ENCODE measurements at regions not wholly inside any gene's neighbourhood (a gene's known extent, or its start where the extent isn't known, plus 50 kb on each side); places are given as distances from the start of the nearest gene placed in this dataset.

DNA sequence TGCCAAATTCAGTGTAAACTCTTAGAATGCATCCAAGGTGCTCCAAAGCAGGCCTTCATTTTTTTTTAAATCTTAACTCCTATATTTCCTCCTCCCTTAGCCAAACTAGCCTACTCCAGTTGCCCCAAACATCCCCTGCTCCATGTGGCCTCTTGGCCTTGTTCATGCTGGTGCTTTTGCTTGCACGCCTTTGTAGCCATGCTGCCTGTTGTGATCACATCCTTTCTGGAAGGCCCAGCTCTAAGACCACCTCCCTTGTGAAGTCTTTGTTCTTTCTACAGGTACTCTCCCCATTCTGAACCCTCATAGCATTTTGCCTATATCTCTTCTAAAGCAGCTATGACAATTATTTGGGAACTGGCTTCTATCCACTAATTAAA is 375.3 kb upstream of the NFE2L3 start:
- intact Hi-C loops (cut with micrococcal nuclease), result no loop called here
- Histone ChIP-seq H3K9me3 (replicated peaks) (no peaks in the 10 kb centered on the region), H3K27me3 (ENCODE audit: low read depth) (no peaks in the 10 kb centered on the region), H3K36me3 (no peaks in the 10 kb centered on the region), H3K4me1 (no peaks in the 10 kb centered on the region), H3K4me3 (no peak overlapping the region), H3K27ac (replicated peaks) (peak overlapping the region; percentile 36)
- DNase-seq, result no peak
- TF ChIP-seq, protein P1, sequence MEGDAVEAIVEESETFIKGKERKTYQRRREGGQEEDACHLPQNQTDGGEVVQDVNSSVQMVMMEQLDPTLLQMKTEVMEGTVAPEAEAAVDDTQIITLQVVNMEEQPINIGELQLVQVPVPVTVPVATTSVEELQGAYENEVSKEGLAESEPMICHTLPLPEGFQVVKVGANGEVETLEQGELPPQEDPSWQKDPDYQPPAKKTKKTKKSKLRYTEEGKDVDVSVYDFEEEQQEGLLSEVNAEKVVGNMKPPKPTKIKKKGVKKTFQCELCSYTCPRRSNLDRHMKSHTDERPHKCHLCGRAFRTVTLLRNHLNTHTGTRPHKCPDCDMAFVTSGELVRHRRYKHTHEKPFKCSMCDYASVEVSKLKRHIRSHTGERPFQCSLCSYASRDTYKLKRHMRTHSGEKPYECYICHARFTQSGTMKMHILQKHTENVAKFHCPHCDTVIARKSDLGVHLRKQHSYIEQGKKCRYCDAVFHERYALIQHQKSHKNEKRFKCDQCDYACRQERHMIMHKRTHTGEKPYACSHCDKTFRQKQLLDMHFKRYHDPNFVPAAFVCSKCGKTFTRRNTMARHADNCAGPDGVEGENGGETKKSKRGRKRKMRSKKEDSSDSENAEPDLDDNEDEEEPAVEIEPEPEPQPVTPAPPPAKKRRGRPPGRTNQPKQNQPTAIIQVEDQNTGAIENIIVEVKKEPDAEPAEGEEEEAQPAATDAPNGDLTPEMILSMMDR (IDR thresholded peaks at IDR 0.05; ENCODE audit: borderline replicate concordance), result no peak

DNA sequence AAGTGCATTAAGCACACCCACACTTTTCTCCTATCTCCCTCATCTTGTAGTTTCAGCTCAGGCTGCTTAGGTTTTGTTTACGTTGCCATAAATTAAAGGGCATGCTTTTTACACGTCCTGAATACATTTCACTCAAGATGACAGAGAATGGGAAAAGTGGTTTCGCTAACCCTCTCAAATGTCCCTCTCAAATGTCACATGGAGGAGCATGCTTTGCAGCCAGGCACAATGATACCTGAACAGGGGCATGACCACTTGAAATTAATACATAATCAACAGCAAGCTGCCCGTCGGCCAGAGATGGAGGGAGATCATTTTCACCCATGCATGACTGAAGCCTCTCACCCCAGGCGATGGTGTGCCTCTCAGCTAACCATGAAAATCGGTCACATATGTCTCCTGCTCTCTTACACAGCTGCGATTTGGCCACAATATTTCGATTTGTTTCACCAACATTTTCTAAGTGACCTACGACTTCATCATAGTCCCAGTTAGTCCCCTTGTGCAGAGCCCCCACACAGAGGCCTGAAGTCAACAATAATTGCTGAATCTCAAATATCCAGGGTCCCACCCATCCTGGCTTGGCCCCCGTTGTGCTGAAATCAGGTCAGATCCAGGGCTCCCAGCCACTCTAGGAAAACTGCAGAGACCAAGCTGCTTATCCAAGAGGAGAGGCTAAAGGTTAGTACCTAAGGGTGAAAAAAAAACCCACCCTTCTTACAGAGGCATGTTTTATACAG is 373.9 kb upstream of the NFE2L3 start:
- Histone ChIP-seq H3K27me3 (ENCODE audit: low read depth) (no peaks in the 10 kb centered on the region), H3K4me3 (no peak overlapping the region), H3K9me3 (replicated peaks) (no peaks in the 10 kb centered on the region), H3K36me3 (no peaks in the 10 kb centered on the region), H3K27ac (replicated peaks) (no peak overlapping the region), H3K4me1 (no peaks in the 10 kb centered on the region)
- TF ChIP-seq, protein P1 (IDR thresholded peaks at IDR 0.05; ENCODE audit: borderline replicate concordance), result no peak
- intact Hi-C loops (cut with micrococcal nuclease), result no loop called here
- no peak for DNase-seq

DNA sequence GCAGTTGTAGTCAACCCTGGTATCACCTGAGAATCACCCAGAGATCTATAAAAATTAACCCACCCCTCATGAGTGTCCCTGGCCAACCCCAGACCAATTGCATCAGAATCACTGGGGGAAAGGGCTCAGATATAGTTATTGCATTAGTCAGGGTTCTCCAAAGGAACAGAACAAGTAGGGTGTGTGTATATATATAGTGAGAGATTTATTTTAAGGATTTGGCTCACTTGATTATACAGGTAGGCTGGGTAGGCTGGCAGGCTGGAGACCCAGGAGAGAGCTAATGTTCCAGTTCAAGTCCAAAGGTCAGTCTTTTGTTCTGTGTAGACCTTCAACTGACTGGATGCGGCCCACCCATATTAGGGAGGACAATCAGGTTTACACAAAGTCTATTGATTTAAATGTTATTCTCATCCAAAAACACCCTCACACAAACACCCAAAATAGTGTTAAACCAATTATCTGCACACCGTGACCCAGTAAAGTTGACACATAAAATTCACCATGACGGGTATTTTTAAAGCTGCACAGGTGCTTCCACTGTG is 372.9 kb upstream of the NFE2L3 start:
- H3K9me3 ChIP-seq (replicated peaks), result no peaks in the 10 kb centered on the region
- no peak overlapping the region for H3K4me3 ChIP-seq
- no peaks in the 10 kb centered on the region for H3K4me1 ChIP-seq
- TF ChIP-seq, protein P1 (IDR thresholded peaks at IDR 0.05; ENCODE audit: borderline replicate concordance), result no peak
- no peak overlapping the region for H3K27ac ChIP-seq (replicated peaks)
- H3K36me3 ChIP-seq, result no peaks in the 10 kb centered on the region
- DNase-seq, result no peak
- intact Hi-C loops (cut with micrococcal nuclease), result no loop called here
- no peaks in the 10 kb centered on the region for H3K27me3 ChIP-seq (ENCODE audit: low read depth)

DNA sequence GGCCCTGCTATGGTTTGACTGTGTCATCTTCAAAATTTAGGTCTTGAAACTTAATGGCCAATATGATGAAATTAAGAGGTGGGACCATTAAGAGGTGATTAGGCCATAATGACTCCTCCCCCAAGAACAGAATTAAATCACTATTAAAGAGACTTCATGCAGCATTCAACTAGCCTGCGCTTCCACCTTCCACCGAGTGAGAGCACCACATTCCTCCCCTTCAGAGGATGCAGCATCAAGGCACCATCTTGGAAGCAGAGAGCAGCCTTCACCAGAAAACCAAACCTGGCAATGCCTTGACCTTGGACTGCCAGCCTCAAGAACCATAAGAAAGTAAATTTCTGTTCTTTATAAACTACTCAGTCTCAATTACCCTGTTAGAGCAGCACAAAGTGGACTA is 371.1 kb upstream of the NFE2L3 start:
- no peak for DNase-seq
- Histone ChIP-seq H3K36me3 (no peaks in the 10 kb centered on the region), H3K4me3 (no peak overlapping the region), H3K4me1 (no peaks in the 10 kb centered on the region), H3K9me3 (replicated peaks) (no peaks in the 10 kb centered on the region), H3K27ac (replicated peaks) (no peak overlapping the region), H3K27me3 (ENCODE audit: low read depth) (no peaks in the 10 kb centered on the region)
- intact Hi-C loops (cut with micrococcal nuclease), result no loop called here
- TF ChIP-seq, protein P1 (IDR thresholded peaks at IDR 0.05; ENCODE audit: borderline replicate concordance), result no peak

DNA sequence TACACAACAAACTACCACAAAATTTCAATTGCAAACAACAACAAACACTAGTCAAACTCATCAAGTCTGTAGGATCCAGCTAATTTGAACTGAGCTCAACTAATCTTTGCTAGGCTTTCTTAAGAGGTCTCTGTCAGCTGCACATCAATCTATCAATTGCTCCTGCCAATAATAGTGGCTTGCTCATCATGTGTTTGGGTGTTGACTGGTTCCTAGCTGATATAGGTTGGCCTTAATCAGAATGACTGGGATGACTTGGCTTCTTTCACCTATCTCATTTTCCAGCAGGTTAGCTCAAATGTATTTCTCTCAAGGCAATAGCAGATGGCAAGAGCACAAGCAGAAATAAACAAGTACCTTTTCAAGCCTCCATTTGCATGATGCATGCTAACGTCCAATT is 370.3 kb upstream of the NFE2L3 start:
- TF ChIP-seq, protein P1 (IDR thresholded peaks at IDR 0.05; ENCODE audit: borderline replicate concordance), result no peak
- no peaks in the 10 kb centered on the region for H3K9me3 ChIP-seq (replicated peaks)
- H3K4me1 ChIP-seq, result peaks cover 2% of the 10 kb centered on the region
- no peaks in the 10 kb centered on the region for H3K36me3 ChIP-seq
- H3K27ac ChIP-seq (replicated peaks), result no peak overlapping the region
- no peaks in the 10 kb centered on the region for H3K27me3 ChIP-seq (ENCODE audit: low read depth)
- no peak for DNase-seq
- intact Hi-C loops (cut with micrococcal nuclease), result no loop called here
- no peak overlapping the region for H3K4me3 ChIP-seq

Data from left ventricle myocardium inferior (tissue), 1 donor.